GM18508 (cell line): ENCODE measurements at regions not wholly inside any gene's neighbourhood (a gene's known extent, or its start where the extent isn't known, plus 50 kb on each side); places are given as distances from the start of the nearest gene placed in this dataset.

Source experiments
- ATAC-seq: cut with Tn5 transposase; IDR thresholded peaks from one replicate; pipeline ENCODE4 v1.9.1; 2021; ENCODE audit warnings: moderate number of reproducible peaks; ENCODE audit not compliant: insufficient read depth, unreplicated experiment

GRCh38 chr18:52288403-52289004 is 51.5 kb upstream of the DCC start:
- no peak for ATAC-seq

DNA sequence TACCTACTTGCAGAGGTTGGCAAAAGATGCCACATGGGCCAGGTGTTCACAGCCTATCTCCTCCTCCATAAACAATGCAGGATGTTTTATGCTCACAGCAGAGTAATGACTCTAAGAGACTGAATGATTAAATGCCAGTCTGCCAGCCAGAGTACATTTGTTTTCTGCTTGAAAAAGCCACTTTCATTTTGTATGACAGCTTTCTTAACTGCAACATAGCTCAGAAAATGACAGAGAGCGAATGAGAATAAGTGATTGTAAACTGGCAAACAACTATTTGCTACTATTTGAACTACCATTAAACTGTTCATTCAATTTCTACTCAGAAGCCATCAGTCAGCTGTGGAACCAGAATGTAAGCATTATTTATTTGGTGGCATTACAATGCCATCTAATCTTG is 50.6 kb upstream of the DCC start:
- ATAC-seq, result no peak
